DMS53 treated with DMSO at 0.1 percent for 48 hours (cell line): ENCODE measurements at regions not wholly inside any gene's neighbourhood (a gene's known extent, or its start where the extent isn't known, plus 50 kb on each side); places are given as distances from the start of the nearest gene placed in this dataset.

Experiments used
- DNase-seq: peaks from one replicate; lab custom pipeline; 2025; ENCODE audit not compliant: unreplicated experiment; lab: John Stamatoyannopoulos, UW

DNA sequence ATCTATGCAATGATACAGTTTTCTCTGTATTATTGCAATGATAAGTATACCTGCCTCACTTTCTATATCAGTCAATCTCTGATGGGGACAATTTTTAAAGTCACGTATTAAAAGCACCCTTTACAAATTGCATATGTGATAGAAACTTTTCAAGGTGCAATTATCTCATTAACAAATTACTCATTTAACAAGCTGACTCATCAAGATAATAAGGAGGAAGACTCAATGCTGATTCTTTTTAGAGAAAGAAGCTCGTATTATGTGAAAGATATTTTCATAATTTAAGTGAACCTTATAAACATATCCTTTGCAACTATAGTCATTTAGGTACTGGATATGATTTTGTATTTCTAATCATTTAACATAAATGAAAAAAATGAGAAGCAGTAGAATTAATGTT, 1080.9 kb upstream of the TENM3 start:
- no peak for DNase-seq

DNA sequence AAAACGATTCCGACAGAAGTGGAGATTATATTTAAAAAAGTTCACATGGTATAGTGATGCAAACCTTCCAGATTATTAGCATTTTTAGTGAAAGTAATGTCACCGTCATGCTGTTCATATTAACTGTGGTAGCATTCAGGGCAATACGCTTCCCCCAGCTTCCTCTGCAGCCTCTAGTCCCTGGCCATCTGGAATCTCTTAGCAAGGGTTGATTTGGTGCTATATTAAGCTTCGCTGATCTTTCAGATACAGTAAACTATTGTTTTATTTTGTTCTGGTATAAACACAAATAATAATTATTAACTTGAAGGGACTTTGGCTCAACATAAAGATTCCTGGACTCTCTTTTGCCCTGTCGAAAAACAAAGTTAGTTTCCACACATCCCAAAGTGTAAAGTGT, 1080.5 kb upstream of the TENM3 start:
- DNase-seq, result no peak

DNA sequence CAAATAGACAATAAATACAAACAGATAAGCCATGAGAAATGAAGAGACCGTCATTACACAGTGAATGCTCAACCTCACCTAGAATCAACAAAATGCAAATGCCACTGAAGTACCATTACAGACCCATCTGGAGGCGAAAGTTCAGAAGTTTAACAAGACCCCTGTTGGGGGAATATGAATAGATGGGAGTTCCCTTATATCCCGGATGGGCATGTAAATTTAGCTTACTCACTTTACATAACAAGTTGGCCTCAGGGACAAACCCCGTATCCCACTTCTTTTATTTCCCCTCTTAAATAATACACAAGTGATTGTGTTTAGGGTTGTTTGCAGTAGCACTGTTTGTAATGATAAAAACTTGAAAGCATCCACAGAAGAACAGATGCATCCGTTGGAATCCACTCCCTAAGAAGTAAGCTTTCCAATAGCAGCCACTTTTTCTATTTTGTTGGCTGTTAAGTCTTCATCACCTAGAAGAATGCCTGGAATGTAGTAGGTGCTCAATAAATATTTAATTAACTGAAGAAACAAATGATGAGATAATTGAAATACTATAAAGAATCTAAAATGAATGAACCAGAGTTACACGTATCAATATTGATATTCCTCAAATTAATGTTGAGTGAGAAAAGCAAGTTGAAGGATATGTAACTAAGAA, 1076.3 kb upstream of the TENM3 start:
- no peak for DNase-seq

DNA sequence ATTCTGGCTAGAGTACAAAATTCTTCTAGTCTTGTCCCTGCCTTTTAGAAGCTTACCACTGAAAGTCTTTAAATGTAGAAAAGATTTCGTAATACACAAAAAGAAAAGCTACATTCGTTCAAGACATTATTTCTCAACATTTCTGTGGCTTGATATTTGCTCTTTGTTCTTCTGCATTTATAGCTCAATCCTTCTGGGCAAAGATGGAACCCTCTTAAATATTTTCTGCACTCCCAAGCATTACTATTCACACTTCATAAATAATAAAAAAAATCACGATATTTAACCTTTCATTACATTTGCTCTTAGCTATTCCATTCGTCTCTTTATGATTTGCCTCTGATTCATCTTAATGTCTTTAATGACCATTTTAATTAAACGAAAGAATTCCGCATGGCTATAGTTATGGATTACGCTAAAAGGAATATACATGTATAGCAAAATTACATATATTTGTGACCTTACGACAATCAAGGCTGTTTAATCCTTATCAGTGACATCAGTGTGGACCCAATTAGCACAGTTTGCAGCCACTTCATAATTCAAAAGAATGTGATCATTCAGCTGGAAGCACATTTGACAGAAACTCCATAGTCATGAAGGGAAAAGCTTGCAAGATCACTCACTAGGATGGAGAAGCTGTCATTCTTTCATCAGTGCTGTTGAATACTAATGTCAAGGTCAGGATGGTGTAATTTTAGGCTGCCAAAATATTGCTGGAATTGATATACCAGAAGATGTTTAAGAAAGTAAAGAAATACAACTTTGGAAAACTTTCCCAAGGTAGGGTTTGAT, 1075.0 kb upstream of the TENM3 start:
- DNase-seq, result no peak

DNA sequence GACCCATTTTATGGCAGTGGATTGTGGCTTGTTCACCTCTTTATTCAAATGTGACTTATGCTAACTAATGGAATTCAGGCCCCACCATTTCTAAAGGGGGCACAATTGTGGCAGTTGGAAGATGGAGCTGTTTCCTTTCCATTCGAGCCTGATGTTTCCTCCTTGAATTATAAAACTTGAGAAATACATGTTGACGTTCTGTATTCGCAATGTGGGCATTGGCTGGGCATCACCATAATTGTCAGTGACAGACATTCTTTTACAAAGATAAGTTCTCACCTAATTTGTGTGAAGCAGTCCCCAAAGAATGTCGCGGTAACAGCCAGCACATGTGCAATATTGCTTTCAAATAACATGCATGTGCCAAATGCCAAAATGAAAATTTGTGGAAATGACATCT, 1070.2 kb upstream of the TENM3 start:
- DNase-seq, result no peak

DNA sequence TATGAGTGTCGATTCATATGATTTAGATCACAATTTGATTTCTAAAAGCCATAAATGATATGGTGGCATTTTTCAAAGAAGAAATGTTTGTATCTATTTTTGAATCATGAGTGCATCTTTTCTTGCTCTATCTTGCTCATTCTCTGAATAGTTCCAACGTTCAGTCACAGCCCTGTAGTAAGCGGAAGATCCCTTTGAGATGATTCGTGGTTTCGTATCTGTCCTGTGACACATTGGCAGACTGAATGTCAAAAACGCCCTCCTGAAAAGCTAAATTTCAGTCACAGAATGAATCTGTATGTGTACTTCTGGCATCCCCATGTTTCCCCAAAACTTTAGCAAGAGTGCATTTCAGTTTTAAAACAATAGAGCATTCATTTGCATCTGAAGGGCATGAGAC, 1066.9 kb upstream of the TENM3 start:
- no peak for DNase-seq

DNA sequence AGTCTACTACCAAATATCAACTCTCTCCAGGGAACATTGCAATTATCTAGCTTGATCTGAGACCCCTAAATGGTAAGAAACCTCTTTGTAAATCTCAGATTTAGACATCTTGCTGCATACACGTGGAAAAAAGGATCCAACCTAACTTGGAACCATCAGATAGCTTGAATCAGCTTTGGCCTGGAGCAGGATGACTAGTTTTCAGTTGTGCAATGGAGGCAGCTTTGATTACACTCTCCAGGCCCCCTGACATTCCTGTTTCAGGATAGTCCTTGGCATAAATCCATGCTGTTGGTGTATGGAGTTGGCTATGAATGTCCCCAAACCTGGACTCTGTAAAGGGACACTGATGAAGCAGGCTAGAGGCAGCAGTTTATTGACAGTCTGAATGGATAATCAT, 1061.9 kb upstream of the TENM3 start:
- no peak for DNase-seq

DNA sequence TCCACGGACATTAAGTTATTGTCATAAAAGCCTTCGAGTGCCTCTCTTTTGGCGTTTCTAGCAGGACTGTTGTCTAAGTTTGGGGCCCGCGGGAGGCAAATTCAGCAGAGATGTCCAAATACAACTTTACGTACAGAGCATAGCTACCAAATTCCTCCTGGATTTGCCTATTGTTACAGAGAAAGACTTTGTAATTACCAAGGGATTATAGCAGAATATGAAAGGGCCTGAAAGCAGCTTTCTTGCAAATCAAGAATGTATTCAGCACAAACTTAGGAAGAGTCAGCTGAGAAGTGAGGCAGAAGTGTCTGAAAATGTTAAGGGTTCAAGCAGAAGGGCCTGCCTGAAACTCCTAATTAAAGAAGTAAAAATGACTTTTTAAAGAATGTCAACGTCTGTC, 1053.5 kb upstream of the TENM3 start:
- DNase-seq, result no peak

DNA sequence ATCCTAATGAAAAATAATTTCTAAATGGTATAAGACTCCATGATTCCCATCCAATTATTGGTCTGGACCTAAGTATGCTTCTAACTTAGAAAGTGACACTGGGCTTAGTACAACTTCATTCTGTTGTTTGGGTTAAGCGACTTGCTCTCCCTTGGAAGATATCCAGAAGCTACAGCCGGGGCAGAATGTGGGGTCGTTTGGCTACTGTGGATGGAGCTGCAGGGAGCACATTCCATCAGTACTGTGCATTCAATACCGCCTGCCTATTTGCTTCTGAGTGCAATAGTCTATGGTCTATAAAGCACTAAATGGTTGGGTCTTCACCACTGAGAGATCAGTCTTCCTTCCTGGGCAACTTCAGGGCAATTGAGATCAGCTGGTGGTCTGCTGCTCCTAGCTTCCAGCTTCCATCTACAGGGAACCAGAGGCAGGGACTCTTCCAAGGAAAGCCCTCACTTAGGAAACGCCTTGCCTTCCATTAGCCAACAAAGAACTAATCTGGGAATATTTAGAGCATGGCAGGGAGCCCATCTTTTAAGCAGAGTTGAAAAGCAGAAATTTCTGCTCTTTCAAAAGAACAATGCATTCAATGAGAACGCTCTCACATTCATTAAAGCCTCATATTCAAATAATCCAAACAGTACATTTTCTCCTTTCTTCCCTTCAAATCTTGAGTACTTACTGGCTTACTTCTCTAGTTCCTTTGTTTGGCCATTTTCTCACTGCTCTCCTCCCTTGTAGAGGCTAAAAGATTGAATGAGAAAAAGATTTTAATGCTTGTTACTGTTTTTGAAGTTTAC, 1049.9 kb upstream of the TENM3 start:
- DNase-seq, result no peak

DNA sequence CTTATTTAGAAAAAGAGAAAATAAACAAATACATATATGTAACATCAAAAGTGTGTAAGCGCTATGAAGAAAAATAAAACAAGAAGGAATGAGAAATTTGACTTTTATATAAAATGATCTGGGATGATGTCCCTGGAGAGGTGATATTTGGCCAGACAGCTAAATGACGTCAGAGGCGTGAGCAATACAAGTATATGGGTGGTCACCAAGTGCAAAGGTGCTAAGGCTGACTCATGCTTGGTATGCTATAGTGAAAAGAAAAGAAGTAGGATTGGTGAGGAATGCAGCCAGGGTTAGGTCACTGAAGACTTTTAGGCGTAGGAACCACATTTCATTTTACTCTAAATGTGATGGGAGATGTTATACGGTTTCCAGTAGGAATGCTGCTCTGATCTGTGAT, 1049.1 kb upstream of the TENM3 start:
- no peak for DNase-seq

DNA sequence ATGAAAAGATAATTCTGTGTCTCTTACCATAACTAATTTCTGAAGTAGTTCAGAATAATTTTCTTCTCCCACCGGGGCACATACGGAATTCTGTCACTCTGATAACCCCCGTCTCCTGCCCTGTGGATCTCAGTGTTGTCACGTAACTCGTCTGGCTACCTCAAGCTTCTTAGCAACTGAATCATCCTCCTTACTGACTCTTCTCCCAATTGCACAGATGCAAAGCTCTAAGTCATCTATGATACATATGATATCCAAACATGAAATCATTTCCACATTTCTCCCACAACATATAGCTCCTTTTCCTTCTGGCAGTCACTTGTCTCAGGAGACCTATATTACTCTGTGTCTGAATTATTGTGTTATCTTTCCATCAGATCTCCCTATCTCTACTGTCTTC, 1043.1 kb upstream of the TENM3 start:
- no peak for DNase-seq

DNA sequence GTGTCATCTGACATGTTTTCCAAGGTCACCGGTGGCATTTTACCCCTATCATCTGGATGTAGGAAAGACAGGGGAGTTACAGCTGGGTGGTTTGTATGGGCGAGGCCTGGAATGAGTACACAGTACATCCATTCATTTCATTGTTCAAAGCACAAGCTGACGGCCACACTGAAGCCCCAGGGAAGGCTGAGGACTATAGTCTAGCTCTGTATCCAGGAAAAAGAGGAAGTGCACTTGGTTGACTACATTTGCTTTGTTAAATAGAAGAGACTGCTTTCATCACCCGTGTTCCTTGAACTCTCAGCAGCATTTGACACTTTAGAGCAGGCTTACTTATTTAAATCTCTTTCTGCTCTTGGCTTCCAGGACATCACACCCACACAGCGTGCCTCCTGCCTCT, 1041.0 kb upstream of the TENM3 start:
- no peak for DNase-seq

DNA sequence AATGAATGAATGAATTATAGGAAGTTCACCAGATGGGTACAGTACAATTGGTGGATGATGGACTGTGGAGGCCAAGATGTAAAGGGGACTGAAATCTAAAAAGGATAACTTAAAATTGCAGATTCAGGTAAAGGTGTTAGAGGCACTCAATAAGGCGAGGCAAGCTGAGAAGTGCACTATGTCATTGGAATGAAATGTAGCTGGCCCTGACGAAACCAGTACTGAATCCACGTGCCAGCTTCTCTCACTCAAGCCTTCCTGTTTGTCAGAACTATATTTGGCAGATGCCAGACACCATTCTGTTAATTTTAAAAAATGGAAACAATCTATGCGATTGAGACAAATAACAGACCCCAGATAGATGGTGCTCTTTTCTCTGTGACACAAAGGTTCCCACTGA, 1039.1 kb upstream of the TENM3 start:
- DNase-seq, result no peak

DNA sequence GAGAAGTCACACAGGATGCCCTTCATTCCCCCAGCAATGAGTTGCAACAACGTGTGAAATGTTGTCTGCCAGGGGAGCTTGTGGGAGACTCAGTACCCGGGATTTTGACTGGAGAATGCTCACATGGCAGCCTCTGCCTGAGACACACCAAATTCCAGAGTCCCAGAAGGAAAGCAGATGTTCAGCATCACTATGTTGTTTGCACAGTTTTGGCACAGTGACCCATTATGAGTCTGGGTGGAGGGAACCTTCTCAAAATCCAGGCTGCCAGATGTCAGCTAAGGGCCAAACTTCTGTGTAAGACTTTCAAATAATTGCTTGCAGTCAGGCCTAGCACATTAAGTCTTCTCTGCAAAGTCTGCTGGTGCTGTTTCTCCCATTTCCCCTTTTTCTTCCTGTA, 1029.7 kb upstream of the TENM3 start:
- DNase-seq, result no peak

DNA sequence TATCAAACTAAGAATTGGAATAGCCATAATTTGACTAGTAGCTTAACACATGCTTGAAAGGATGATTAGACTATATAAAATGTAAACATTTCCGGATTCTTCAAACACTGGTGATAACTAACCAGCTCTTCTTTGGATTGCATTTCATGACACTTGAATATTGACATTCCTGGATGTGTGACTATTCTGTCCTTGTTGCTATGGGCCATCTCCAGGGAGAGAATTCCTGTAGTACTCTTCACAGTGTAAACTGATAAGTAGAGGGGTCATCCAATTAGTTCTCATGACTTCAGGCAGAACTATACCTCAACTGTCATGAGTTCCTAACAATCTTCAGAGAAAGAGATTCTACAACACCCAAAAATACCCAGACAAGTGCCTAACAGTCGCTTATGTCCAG, 1026.7 kb upstream of the TENM3 start:
- no peak for DNase-seq

DNA sequence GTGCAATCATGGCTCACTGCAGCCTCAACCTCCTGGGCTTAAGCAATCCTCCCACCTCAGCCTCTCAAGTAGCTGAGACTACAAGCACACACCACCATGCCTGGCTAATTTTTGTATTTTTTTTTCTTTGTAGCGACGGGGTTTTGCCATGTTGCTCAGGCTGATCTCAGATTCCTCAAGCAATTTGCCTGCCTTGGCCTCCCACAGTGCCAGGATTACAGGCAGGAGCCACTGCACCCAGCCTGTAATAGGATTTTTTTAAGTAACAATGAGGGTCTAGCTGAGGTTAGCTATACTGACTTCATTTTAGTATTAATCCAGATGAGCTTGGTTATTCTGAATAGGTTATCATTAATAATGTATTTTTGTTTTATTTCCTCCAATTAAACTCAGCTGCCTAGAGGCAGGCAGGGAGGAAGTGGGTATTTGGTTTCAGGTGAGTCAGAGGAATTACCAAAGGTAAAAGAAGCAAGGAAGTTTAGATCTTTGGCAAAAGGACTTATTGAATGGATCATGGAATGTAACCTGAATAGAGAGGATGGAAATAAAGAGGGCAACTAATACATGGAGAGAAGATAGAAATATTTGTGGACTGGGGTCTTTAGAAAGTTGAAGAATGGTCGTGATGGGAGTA, 1023.3 kb upstream of the TENM3 start:
- no peak for DNase-seq

DNA sequence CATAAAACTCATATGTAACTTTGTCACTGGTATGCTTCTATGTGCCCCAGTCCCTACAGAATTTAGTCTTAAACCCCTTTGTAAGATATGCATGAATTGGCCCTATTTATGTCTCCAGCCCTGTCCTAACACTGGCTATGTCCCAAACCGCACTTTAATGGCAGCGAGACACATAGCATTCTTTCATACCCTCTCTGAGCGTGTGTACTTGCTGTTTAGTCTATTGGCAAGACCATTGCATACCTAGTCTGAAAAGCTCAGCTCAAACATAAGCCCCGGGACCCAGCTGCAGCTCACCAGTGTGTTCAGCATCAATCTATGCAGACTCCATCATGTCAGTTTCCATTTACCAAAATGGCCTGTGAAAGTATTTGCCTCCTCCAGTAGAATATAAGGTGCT, 1018.4 kb upstream of the TENM3 start:
- DNase-seq, result no peak

DNA sequence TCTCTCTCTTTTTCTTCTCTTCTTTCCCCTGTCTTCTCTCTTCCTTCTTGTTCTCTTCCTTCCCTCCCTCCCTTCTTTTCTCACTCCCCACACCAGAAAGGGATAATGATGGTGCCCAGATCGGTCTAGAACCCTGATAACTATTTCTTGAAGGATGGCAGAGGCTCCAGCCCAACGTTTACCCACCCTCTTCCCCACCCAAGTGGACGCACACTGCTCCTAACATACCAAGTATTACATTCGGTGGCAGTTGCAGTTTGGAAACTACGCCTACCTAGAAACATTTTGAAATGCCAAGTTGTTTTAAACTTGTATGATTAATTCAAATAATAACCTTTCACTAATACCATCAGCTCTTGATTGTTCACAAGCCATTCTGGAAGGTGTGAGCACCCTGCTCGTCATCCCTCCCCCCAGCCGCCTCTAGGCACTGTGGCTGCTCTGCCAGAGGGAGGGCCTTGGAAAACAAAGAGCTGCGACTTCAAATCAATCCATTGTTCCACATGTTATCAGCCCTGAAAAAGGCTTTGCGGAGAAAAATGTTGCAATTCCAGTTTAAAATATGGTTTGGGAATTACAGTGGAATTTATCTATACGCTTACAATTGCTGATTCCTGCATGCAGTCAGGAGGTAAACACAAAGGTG, 1017.5 kb upstream of the TENM3 start:
- DNase-seq, result no peak

DNA sequence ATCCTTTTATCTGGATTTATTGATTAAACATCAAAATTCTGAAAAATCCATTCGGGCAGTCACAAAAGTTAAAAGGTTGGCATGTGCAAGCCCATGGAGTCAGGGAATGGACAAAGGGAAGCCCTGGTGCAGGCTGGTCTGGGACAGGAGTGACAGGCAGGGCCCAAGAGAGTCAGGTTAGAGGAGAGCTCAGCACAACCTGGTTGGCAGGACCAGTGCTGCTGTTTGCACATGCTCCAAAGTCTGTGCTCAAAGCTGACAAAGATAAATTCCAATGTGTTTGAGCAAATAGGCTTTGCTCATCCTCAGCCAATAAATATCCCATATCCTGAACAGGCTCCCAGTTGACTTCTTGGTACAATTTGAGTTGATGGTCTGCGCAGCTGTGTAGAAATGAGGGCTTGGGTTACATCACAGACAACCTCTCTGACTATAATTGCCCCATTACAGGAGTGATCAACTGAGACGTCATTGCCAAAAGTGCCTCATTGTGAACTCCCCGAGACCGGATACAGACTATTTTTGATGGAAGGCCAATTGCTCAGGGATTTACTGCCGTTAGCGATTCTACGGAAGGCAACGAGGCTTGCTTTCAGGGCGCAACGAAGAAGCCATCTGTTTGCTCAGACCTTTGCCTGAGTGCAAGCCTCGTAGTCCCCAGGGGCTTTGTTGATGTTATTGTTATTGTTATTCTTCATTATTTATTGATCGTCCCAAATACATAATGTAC, 1008.1 kb upstream of the TENM3 start:
- no peak for DNase-seq

DNA sequence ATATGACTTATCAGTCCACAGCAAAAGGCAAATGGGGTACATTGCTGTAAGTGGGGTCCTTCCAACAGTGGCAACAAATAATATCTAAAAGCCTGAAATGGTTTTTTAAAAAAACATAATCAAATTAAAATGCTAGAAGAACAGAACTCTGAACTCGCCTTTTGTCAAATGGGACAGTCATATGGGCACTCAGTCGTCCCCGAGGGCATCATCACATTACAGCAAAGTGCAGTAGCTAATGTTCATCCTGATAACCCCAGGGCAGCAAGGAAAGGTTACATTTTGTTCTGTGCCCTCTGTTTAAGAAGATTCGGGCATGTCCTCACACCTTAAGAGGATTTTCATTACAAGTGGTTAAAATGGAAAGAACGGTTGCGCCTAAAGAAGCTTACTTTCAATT, 997.9 kb upstream of the TENM3 start:
- DNase-seq, result no peak

DNA sequence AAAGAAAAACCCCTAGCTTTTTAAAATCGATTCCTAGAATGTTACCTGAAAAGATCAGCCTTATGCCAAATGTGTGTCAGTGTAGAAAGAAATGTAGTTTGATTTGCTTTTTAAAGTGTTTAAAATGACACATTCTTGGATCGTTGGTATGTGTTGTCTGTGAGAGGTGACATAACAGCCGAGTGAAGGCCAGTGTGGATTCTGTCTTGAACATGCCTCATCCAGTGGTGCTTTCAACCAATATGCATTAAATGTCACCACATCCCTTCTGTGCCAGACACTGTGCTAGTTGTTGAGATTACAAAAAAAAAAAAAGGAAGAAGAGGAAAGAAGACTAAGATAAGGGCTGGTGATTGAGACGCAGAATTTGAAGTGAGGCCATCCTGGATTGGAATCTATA, 994.2 kb upstream of the TENM3 start:
- DNase-seq, result no peak
